ENCODE measurements at regions not wholly inside any gene's neighbourhood (a gene's known extent, or its start where the extent isn't known, plus 50 kb on each side); places are given as distances from the start of the nearest gene placed in this dataset.

GRCh38 chr2:242054881-242055801, 185.6 kb downstream of the RTP5 start:
- TF ChIP-seq CTCF (conservative IDR thresholded peaks at IDR 0.05; ENCODE audit: low read depth, low read length): no peak
- no peak for DNase-seq (ENCODE audit: low read depth)
- no peak overlapping the region for H3K4me3 ChIP-seq (ENCODE audit: low read length)

GRCh38 chr2:242056026-242056425, 186.5 kb downstream of the RTP5 start:
- H3K4me3 ChIP-seq (ENCODE audit: low read length): no peak overlapping the region
- no peak for TF ChIP-seq CTCF (conservative IDR thresholded peaks at IDR 0.05; ENCODE audit: low read depth, low read length)
- no peak for DNase-seq (ENCODE audit: low read depth)

- H3K4me3 ChIP-seq (ENCODE audit: low read length): no peak overlapping the region
- TF ChIP-seq CTCF (conservative IDR thresholded peaks at IDR 0.05; ENCODE audit: low read depth, low read length): no peak
- DNase-seq (ENCODE audit: low read depth): no peak
These were observed 187.3 kb downstream of the RTP5 start for GRCh38 chr2:242056785-242057184.

- no peak for TF ChIP-seq CTCF (conservative IDR thresholded peaks at IDR 0.05; ENCODE audit: low read depth, low read length)
- DNase-seq (ENCODE audit: low read depth): no peak
- no peak overlapping the region for H3K4me3 ChIP-seq (ENCODE audit: low read length)
These were observed 188.0 kb downstream of the RTP5 start for GRCh38 chr2:242057379-242058040.

GRCh38 chr2:242058116-242058680, 188.7 kb downstream of the RTP5 start:
- no peak for DNase-seq (ENCODE audit: low read depth)
- no peak overlapping the region for H3K4me3 ChIP-seq (ENCODE audit: low read length)
- no peak for TF ChIP-seq CTCF (conservative IDR thresholded peaks at IDR 0.05; ENCODE audit: low read depth, low read length)

- TF ChIP-seq CTCF (conservative IDR thresholded peaks at IDR 0.05; ENCODE audit: low read depth, low read length): no peak
- no peak for DNase-seq (ENCODE audit: low read depth)
- H3K4me3 ChIP-seq (ENCODE audit: low read length): no peak overlapping the region
These were observed 190.0 kb downstream of the RTP5 start for GRCh38 chr2:242059566-242059965.
